ENCODE measurements at regions not wholly inside any gene's neighbourhood (a gene's known extent, or its start where the extent isn't known, plus 50 kb on each side); places are given as distances from the start of the nearest gene placed in this dataset.

DNA sequence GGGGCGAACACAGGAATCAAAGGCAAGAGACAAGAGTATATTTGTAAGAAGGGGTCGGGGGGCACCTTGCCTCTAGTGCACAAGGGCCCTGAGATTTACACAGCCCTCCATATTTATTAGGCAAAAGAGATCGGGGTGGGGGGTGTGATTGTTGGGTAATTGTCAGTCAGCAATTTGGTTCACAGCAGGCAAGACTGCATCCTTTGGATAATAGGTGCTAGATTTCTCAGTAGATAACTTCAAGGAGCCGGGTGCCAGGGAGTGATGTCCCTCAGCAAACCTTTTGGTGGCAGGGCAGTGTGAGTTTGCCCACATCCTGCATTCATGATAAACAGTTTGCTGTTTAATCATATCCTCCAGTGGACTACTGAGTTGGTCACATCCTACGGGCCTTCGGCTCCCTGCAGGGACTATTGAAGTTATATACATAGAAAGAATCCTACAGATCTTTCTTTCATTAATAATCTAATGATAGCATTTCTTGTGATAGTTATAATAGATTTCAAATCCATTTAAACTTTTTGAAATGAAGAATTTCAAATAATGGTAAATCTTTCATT, 178.5 kb downstream of the GNAI1 start:
- no peak for TF ChIP-seq CTCF (IDR thresholded peaks at IDR 0.05; ENCODE audit: low read depth, low read length)
- no peak overlapping the region for H3K4me3 ChIP-seq (replicated peaks in 1 of 2; ENCODE audit: low read depth in 2 of 2, low read length in 2 of 2)
- DNase-seq (ENCODE audit: low read depth in 2 of 2) = no peak

- peak; percentile 94 for DNase-seq (ENCODE audit: low read depth in 2 of 2)
- TF ChIP-seq CTCF (IDR thresholded peaks at IDR 0.05; ENCODE audit: low read depth, low read length) = no peak
- no peak overlapping the region for H3K4me3 ChIP-seq (replicated peaks in 1 of 2; ENCODE audit: low read depth in 2 of 2, low read length in 2 of 2)
Observed at GRCh38 chr7:80312139-80312661, 177.6 kb downstream of the GNAI1 start.

- TF ChIP-seq CTCF (IDR thresholded peaks at IDR 0.05; ENCODE audit: low read depth, low read length) = no peak
- no peak overlapping the region for H3K4me3 ChIP-seq (replicated peaks in 1 of 2; ENCODE audit: low read depth in 2 of 2, low read length in 2 of 2)
- DNase-seq (ENCODE audit: low read depth in 2 of 2) = no peak
Observed at GRCh38 chr7:80311313-80311712, 176.7 kb downstream of the GNAI1 start.

- DNase-seq (ENCODE audit: low read depth in 2 of 2) = no peak
- H3K4me3 ChIP-seq (replicated peaks in 1 of 2; ENCODE audit: low read depth in 2 of 2, low read length in 2 of 2) = no peak overlapping the region
- TF ChIP-seq CTCF (IDR thresholded peaks at IDR 0.05; ENCODE audit: low read depth, low read length) = no peak
Observed at GRCh38 chr7:80309971-80310549, 175.4 kb downstream of the GNAI1 start.

- no peak for DNase-seq (ENCODE audit: low read depth in 2 of 2)
- no peak for TF ChIP-seq CTCF (IDR thresholded peaks at IDR 0.05; ENCODE audit: low read depth, low read length)
Observed at GRCh38 chr7:80309377-80309776, 174.7 kb downstream of the GNAI1 start.

GRCh38 chr7:80307227-80307856, 172.7 kb downstream of the GNAI1 start:
- DNase-seq (ENCODE audit: low read depth in 2 of 2) = peak; percentile 81 to 86
- H3K4me3 ChIP-seq (replicated peaks in 1 of 2; ENCODE audit: low read depth in 2 of 2, low read length in 2 of 2) = no peak overlapping the region
- no peak for TF ChIP-seq CTCF (IDR thresholded peaks at IDR 0.05; ENCODE audit: low read depth, low read length)

More at GRCh38 chr7:80309377-80309776, 174.7 kb downstream of the GNAI1 start:
- no peak overlapping the region for H3K4me3 ChIP-seq (replicated peaks in 1 of 2; ENCODE audit: low read depth in 2 of 2, low read length in 2 of 2)
